ENCODE measurements at regions not wholly inside any gene's neighbourhood (a gene's known extent, or its start where the extent isn't known, plus 50 kb on each side); places are given as distances from the start of the nearest gene placed in this dataset.

GRCh38 chr9:90948156-90948555 is 146.5 kb downstream of the SYK start:
- DNase-seq = no peak

- no peak for DNase-seq
Measured at GRCh38 chr9:90950600-90950999, 149.0 kb downstream of the SYK start.

- DNase-seq = no peak
Measured at GRCh38 chr9:90953200-90953599, 151.6 kb downstream of the SYK start.

- DNase-seq = no peak
Measured at GRCh38 chr9:90953805-90954204, 152.2 kb downstream of the SYK start.

- no peak for DNase-seq
Measured at GRCh38 chr9:90956026-90956810, 154.6 kb downstream of the SYK start.

GRCh38 chr9:90958328-90958727 is 156.7 kb downstream of the SYK start:
- no peak for DNase-seq

DNA sequence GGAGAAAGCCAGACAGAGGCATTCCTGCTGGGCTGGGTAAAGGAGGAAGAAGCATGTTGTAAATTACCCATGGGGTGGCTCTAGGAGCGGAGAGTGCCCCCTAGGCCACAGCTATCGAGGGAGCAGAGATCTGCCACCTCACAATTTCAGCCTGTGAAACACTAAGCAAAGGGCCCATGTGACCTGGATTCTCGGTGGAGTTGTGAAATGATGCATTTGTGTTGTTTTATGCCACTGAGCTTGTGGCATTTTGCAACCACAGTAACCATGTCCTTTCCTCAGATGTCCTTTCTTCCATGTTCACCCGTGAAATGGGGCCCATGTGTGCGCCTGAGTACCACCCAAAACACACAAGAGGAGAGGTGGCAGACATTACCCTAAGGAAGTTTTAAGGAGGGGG is 159.3 kb downstream of the SYK start:
- no peak for DNase-seq

DNA sequence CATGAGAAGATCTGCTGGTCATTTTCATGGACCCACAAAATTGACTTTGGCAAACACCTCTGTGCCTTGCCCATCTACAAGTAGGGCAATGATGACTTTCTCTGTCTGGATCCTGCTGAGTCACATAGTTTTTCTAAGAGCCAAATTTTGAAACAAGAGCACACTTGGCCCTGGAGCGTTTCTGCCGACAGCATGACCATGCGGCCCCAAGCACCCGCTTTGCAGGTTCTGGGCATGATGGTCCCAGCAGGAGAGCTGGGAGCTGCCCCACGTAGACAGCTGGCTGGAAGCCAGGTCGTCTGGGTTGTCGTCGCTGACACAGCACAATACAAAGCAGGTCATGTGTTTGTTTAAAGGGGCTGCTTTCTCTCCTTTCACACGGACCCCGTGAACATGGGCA is 159.8 kb downstream of the SYK start:
- DNase-seq = no peak

- no peak for DNase-seq
Measured at GRCh38 chr9:90964101-90965020, 162.7 kb downstream of the SYK start.

DNA sequence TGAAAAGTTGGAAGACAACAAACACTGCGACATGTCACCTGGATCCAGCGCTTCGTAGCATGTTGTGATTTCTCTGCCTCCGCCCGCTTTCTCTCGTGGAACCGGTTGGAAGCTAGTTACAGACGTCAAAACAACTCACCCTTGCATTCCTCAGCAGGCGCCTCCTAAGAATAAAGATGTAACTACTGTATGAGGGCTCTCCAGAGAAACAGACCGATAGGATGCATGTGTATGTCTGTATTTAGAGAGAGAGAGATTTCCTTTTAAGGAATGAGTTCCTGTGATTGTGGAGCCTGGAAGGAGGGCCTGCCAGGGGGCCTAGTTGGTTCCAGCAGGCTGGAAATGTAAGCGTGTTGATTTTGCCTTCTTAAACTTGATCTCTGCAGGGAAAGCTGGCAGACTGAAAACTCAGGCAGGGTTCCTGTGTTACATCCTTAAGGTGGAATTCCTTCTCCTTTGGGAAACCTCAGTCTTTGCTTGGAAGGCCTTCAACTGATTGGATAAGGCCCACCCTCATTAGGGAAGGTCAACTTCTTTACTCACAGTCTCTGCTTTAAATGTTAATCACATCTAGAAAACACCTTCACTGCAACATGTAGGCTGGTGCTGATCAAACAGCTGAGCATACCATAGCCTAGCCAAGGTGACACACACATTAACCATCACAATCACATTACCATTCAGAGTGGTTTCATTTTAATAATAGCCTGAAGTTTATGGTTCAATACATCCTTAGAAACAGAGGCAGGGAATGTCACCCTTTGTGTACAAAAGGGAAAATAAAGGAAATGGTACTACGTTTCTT is 163.8 kb downstream of the SYK start:
- no peak for DNase-seq

- DNase-seq = no peak
Measured at GRCh38 chr9:90966031-90966290, 164.3 kb downstream of the SYK start.

GRCh38 chr9:90966480-90967144 is 165.0 kb downstream of the SYK start:
- no peak for DNase-seq

DNA sequence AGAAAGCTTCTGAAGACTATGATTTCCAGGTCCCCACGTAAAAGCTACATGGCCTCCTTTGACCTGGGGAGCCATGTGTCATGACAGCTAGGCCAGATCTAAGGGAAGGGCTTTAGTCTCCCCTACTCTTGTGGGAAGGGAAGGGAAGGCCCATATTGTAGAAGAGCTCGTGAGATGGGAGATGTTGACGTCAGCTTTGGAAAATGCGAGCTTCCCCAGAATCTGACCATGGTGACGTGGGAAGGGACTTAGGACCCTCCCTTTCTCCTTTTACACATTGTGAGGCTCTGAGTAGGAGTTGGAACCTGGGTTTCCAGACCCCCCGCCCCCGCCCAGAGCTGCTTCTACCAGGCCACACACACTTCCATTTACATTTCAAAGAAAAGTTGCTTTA is 165.5 kb downstream of the SYK start:
- no peak for DNase-seq

DNA sequence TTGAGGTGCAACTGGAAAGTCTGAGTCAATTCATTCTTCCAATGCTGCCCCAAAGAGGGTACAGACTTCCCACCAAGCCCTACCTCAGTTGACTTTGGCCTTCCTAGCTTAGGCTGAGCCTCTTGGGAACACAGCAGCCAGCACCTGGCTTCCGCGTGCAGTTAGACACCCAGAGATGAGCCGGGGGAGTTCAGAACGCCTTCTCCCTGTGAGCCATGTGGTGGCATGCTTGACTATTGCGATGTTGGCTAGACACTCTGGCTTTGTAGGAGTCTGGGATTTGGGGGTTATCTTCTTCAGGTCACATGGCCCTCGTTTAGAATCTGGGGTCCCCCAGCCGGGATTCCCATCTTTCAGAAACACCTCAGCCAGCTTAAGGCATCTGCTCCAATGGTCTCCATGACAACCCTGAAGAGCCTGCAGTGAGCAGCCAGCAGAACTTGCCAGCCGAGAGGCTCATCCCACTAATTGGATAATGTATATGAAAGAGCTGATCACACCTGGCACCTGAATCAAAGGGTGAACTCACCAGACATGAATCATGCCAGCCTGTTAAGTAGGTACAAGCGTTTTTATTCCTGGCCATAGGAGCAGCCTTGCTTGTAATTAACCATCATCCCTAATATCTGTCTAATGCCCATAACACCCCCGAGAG is 167.5 kb downstream of the SYK start:
- DNase-seq = no peak

DNA sequence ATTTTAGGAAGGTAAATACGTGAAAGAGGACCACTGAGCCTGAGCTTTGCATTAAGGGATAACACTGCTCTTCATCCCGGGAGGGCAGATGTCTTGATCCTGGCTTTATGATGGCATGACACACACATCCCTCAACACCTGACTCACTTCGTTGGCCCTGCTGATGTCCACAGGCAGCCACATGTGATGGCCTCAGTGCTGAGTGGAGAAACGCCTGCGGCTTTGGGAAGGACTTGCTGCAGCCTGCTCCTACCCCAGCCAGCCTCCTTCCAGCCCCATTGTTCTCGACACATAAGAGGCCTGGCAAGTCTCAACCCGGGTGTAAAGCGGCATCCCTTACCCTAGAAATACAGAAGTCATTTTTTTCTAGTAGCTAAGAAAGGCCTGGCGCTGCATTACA is 169.0 kb downstream of the SYK start:
- no peak for DNase-seq

DNA sequence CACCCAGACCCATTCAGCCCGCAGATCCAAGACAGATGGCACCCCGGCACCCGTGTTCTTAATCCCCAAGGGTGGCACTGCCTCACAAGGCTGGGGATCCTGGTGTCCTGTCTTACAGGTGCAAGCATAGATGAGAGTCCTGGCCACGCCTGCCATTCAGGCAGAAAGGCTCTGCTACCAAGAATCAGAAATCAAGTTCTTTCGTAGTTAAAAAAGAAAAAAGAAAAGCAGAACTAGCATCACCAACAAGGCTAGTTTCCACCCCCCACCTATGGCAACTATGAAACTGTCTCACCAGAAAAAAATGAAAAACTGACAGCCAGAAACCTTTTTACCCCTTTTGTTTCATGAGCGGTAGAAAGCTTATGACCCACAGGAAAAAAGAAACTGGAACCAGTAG is 170.4 kb downstream of the SYK start:
- DNase-seq = no peak

DNA sequence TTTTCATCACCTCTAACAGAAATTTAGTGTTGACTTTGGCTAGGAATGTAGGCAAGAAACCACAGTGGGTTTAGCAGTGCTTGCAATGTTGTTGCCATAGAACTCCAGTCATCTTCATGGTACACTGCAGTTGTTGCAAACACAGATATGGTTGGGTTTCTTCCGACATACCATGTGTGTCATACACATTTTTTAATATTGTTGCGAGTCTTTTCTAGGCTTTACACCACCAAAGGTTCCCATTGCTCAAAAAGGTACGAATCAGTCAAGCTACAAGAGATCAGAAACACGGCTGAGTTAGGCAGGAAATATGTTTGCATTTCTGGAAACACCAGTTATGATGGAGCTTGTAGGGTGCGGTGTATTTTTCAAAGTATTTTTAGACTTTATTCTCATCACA is 172.4 kb downstream of the SYK start:
- DNase-seq = no peak

GRCh38 chr9:90974643-90975245 is 173.1 kb downstream of the SYK start:
- no peak for DNase-seq

GRCh38 chr9:90975781-90976538 is 174.3 kb downstream of the SYK start:
- DNase-seq = no peak

GRCh38 chr9:90979138-90979551 is 177.5 kb downstream of the SYK start:
- no peak for DNase-seq

GRCh38 chr9:90979639-90980038 is 178.0 kb downstream of the SYK start:
- no peak for DNase-seq
